H1 (cell line): ENCODE measurements at regions not wholly inside any gene's neighbourhood (a gene's known extent, or its start where the extent isn't known, plus 50 kb on each side); places are given as distances from the start of the nearest gene placed in this dataset.

ENCODE experiments used
- BACH1 ChIP-seq: IDR thresholded peaks from 2 replicates; pipeline ENCODE4 v1.6.1; 2012; ENCODE audit warnings: low read length, improper control_type of control experiment
- CEBPB ChIP-seq: IDR thresholded peaks from 2 replicates; pipeline ENCODE4 v1.6.1; 2012; ENCODE audit warnings: low read depth, low read length
- CREB1 ChIP-seq: IDR thresholded peaks from 2 replicates; pipeline ENCODE4 v1.6.1; 2012; ENCODE audit warnings: inconsistent platforms
- EZH2 ChIP-seq: fragments of 200-600 bp; sonication (generic); IDR thresholded peaks from 2 replicates; pipeline ENCODE4 v1.7.1; 2012; ENCODE audit warnings: low read depth, mild to moderate bottlenecking, moderate library complexity, low read length, inconsistent platforms; ENCODE audit not compliant: severe bottlenecking
- GABPA ChIP-seq: IDR thresholded peaks from 2 replicates; pipeline ENCODE4 v1.6.1; 2011; ENCODE audit warnings: mild to moderate bottlenecking, low read length, moderate library complexity, borderline replicate concordance; ENCODE audit not compliant: insufficient read depth
- POLR2A ChIP-seq, 2 experiments: IDR thresholded peaks; 1 replicate in 1 of 2; 2 replicates in 1 of 2; pipeline ENCODE4 v1.6.1; 2011; ENCODE audit warnings: low read depth in 2 of 2, low read length in 2 of 2, mild to moderate bottlenecking in 2 of 2; ENCODE audit errors: control extremely low read depth in 1 of 2
- POLR2AphosphoS5 ChIP-seq: IDR thresholded peaks from 2 replicates; pipeline ENCODE4 v1.6.1; 2011; ENCODE audit warnings: low read depth, low read length
- SP1 ChIP-seq: IDR thresholded peaks from 2 replicates; pipeline ENCODE4 v1.6.1; 2011; ENCODE audit warnings: low read depth, low read length
- TAF1 ChIP-seq: IDR thresholded peaks from 2 replicates; pipeline ENCODE4 v1.6.1; 2011; ENCODE audit warnings: mild to moderate bottlenecking, low read depth, low read length
- TF ChIP-seq, protein P1 (sequence below), 3 experiments: IDR thresholded peaks; 1 replicate in 2 of 3; 2 replicates in 1 of 3; pipeline versions ENCODE4 v1.5.1 to v1.6.1; 2011; ENCODE audit warnings: low read length in 3 of 3, mild to moderate bottlenecking in 3 of 3, inconsistent platforms in 2 of 3, low read depth in 1 of 3, moderate library complexity in 1 of 3; ENCODE audit not compliant: insufficient read depth in 1 of 3; ENCODE audit errors: control extremely low read depth in 1 of 3
- TF ChIP-seq, protein P2 (sequence below): IDR thresholded peaks from 2 replicates; pipeline ENCODE4 v1.6.1; 2012; ENCODE audit warnings: inconsistent platforms
- TF ChIP-seq, protein P3 (sequence below): IDR thresholded peaks from 2 replicates; pipeline ENCODE4 v1.6.1; 2011; ENCODE audit warnings: low read length, improper control_type of control experiment

DNA sequence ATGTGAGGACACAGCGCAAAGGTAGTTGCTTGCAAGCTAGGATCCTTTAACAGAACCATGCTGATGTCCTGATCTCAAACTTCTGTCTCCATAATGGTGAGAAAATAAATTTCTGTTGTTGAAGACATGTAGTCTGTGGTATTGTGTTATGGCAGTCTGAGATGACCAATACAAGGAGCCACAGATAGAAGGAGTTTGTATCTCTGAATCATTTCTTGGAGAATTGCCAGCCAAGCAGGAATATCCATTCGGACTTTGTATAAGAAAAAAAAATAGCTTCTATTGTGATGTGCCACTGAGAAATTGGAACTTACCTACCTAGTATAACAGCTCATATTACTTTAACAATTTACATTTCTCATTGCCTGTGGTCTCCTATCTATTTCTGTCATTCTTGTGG lies 447.6 kb upstream of the CA10 start:
- TF ChIP-seq, protein P1, sequence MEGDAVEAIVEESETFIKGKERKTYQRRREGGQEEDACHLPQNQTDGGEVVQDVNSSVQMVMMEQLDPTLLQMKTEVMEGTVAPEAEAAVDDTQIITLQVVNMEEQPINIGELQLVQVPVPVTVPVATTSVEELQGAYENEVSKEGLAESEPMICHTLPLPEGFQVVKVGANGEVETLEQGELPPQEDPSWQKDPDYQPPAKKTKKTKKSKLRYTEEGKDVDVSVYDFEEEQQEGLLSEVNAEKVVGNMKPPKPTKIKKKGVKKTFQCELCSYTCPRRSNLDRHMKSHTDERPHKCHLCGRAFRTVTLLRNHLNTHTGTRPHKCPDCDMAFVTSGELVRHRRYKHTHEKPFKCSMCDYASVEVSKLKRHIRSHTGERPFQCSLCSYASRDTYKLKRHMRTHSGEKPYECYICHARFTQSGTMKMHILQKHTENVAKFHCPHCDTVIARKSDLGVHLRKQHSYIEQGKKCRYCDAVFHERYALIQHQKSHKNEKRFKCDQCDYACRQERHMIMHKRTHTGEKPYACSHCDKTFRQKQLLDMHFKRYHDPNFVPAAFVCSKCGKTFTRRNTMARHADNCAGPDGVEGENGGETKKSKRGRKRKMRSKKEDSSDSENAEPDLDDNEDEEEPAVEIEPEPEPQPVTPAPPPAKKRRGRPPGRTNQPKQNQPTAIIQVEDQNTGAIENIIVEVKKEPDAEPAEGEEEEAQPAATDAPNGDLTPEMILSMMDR (IDR thresholded peaks at IDR 0.05; ENCODE audit: control extremely low read depth in 1 of 3, insufficient read depth in 1 of 3, low read depth in 1 of 3, low read length in 3 of 3), result no peak
- no peak for TF ChIP-seq POLR2AphosphoS5
- TF ChIP-seq BACH1, result no peak
- TF ChIP-seq EZH2, result no peak
- TF ChIP-seq, protein P2, sequence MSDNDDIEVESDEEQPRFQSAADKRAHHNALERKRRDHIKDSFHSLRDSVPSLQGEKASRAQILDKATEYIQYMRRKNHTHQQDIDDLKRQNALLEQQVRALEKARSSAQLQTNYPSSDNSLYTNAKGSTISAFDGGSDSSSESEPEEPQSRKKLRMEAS, result no peak
- TF ChIP-seq GABPA, result no peak
- TF ChIP-seq TAF1, result no peak
- no peak for TF ChIP-seq POLR2A (IDR thresholded peaks at IDR 0.05; ENCODE audit: control extremely low read depth in 1 of 2, low read depth in 2 of 2, low read length in 2 of 2)
- no peak for TF ChIP-seq CEBPB
- no peak for TF ChIP-seq SP1
- TF ChIP-seq, protein P3, sequence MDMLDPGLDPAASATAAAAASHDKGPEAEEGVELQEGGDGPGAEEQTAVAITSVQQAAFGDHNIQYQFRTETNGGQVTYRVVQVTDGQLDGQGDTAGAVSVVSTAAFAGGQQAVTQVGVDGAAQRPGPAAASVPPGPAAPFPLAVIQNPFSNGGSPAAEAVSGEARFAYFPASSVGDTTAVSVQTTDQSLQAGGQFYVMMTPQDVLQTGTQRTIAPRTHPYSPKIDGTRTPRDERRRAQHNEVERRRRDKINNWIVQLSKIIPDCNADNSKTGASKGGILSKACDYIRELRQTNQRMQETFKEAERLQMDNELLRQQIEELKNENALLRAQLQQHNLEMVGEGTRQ, result no peak
- TF ChIP-seq CREB1, result no peak
